ENCODE measurements at regions not wholly inside any gene's neighbourhood (a gene's known extent, or its start where the extent isn't known, plus 50 kb on each side); places are given as distances from the start of the nearest gene placed in this dataset.

- H3K27me3 ChIP-seq (ENCODE audit: control insufficient read depth in 3 of 3, insufficient read depth in 3 of 3, low read length in 3 of 3), result no peaks in the 10 kb centered on the region
- no peaks in the 10 kb centered on the region for H3K36me3 ChIP-seq (ENCODE audit: control insufficient read depth in 3 of 3, insufficient read depth in 3 of 3, low read length in 3 of 3)
- H3K4me3 ChIP-seq (ENCODE audit: low read length in 3 of 3), result no peak overlapping the region
- no peak overlapping the region for H3K9ac ChIP-seq (ENCODE audit: low read depth in 1 of 3, low read length in 3 of 3)
- H3K27ac ChIP-seq (ENCODE audit: low read depth, low read length), result no peak overlapping the region
- no peaks in the 10 kb centered on the region for H3K9me3 ChIP-seq (ENCODE audit: control insufficient read depth in 3 of 3, low read length in 3 of 3)
- H3K4me1 ChIP-seq (ENCODE audit: control insufficient read depth in 3 of 3, insufficient read depth in 3 of 3, low read length in 3 of 3), result peaks cover 0 to 15% (median 2%) of the 10 kb centered on the region in 3 donors
Observed at GRCh38 chr10:62633976-62634375, 170.5 kb upstream of the ADO start.

GRCh38 chr10:62634576-62634975 lies 169.9 kb upstream of the ADO start:
- Histone ChIP-seq H3K27ac (ENCODE audit: low read depth, low read length) (no peak overlapping the region), H3K27me3 (ENCODE audit: control insufficient read depth in 3 of 3, insufficient read depth in 3 of 3, low read length in 3 of 3) (no peaks in the 10 kb centered on the region), H3K4me1 (ENCODE audit: control insufficient read depth in 3 of 3, insufficient read depth in 3 of 3, low read length in 3 of 3) (peaks cover 0 to 15% (median 2%) of the 10 kb centered on the region in 3 donors), H3K9me3 (ENCODE audit: control insufficient read depth in 3 of 3, low read length in 3 of 3) (no peaks in the 10 kb centered on the region), H3K9ac (ENCODE audit: low read depth in 1 of 3, low read length in 3 of 3) (no peak overlapping the region), H3K4me3 (ENCODE audit: low read length in 3 of 3) (no peak overlapping the region), H3K36me3 (ENCODE audit: control insufficient read depth in 3 of 3, insufficient read depth in 3 of 3, low read length in 3 of 3) (no peaks in the 10 kb centered on the region)

GRCh38 chr10:62635127-62635526 lies 169.4 kb upstream of the ADO start:
- Histone ChIP-seq H3K9ac (ENCODE audit: low read depth in 1 of 3, low read length in 3 of 3) (no peak overlapping the region), H3K36me3 (ENCODE audit: control insufficient read depth in 3 of 3, insufficient read depth in 3 of 3, low read length in 3 of 3) (no peaks in the 10 kb centered on the region), H3K27ac (ENCODE audit: low read depth, low read length) (no peak overlapping the region), H3K4me3 (ENCODE audit: low read length in 3 of 3) (no peak overlapping the region), H3K4me1 (ENCODE audit: control insufficient read depth in 3 of 3, insufficient read depth in 3 of 3, low read length in 3 of 3) (peaks cover 0 to 15% (median 2%) of the 10 kb centered on the region in 3 donors), H3K9me3 (ENCODE audit: control insufficient read depth in 3 of 3, low read length in 3 of 3) (no peaks in the 10 kb centered on the region), H3K27me3 (ENCODE audit: control insufficient read depth in 3 of 3, insufficient read depth in 3 of 3, low read length in 3 of 3) (no peaks in the 10 kb centered on the region)

- Histone ChIP-seq H3K4me3 (ENCODE audit: low read length in 3 of 3) (no peak overlapping the region), H3K9ac (ENCODE audit: low read depth in 1 of 3, low read length in 3 of 3) (no peak overlapping the region), H3K27ac (ENCODE audit: low read depth, low read length) (peak overlapping the region; percentile 60)
Observed at GRCh38 chr10:62636825-62637248, 167.7 kb upstream of the ADO start.

GRCh38 chr10:62637249-62638061 lies 167.1 kb upstream of the ADO start:
- Histone ChIP-seq H3K4me3 (ENCODE audit: low read length in 3 of 3) (peak overlapping the region in 1 of 3 donors; percentile 20), H3K4me1 (ENCODE audit: control insufficient read depth in 3 of 3, insufficient read depth in 3 of 3, low read length in 3 of 3) (peaks cover 0 to 15% (median 0%) of the 10 kb centered on the region in 3 donors), H3K27me3 (ENCODE audit: control insufficient read depth in 3 of 3, insufficient read depth in 3 of 3, low read length in 3 of 3) (no peaks in the 10 kb centered on the region), H3K36me3 (ENCODE audit: control insufficient read depth in 3 of 3, insufficient read depth in 3 of 3, low read length in 3 of 3) (no peaks in the 10 kb centered on the region), H3K9ac (ENCODE audit: low read depth in 1 of 3, low read length in 3 of 3) (no peak overlapping the region), H3K27ac (ENCODE audit: low read depth, low read length) (peak overlapping the region; percentile 60), H3K9me3 (ENCODE audit: control insufficient read depth in 3 of 3, low read length in 3 of 3) (no peaks in the 10 kb centered on the region)

More at GRCh38 chr10:62636825-62637248, 167.7 kb upstream of the ADO start:
- Histone ChIP-seq H3K27me3 (ENCODE audit: control insufficient read depth in 3 of 3, insufficient read depth in 3 of 3, low read length in 3 of 3) (no peaks in the 10 kb centered on the region), H3K9me3 (ENCODE audit: control insufficient read depth in 3 of 3, low read length in 3 of 3) (no peaks in the 10 kb centered on the region), H3K4me1 (ENCODE audit: control insufficient read depth in 3 of 3, insufficient read depth in 3 of 3, low read length in 3 of 3) (peaks cover 0 to 15% (median 2%) of the 10 kb centered on the region in 3 donors), H3K36me3 (ENCODE audit: control insufficient read depth in 3 of 3, insufficient read depth in 3 of 3, low read length in 3 of 3) (no peaks in the 10 kb centered on the region)

GRCh38 chr10:62638062-62638477 lies 166.4 kb upstream of the ADO start:
- Histone ChIP-seq H3K9me3 (ENCODE audit: control insufficient read depth in 3 of 3, low read length in 3 of 3) (no peaks in the 10 kb centered on the region), H3K36me3 (ENCODE audit: control insufficient read depth in 3 of 3, insufficient read depth in 3 of 3, low read length in 3 of 3) (no peaks in the 10 kb centered on the region), H3K9ac (ENCODE audit: low read depth in 1 of 3, low read length in 3 of 3) (no peak overlapping the region), H3K27me3 (ENCODE audit: control insufficient read depth in 3 of 3, insufficient read depth in 3 of 3, low read length in 3 of 3) (no peaks in the 10 kb centered on the region), H3K4me1 (ENCODE audit: control insufficient read depth in 3 of 3, insufficient read depth in 3 of 3, low read length in 3 of 3) (peaks cover 0 to 15% (median 0%) of the 10 kb centered on the region in 3 donors), H3K4me3 (ENCODE audit: low read length in 3 of 3) (no peak overlapping the region), H3K27ac (ENCODE audit: low read depth, low read length) (peak overlapping the region; percentile 60)

GRCh38 chr10:62639144-62639543 lies 165.4 kb upstream of the ADO start:
- H3K4me3 ChIP-seq (ENCODE audit: low read length in 3 of 3), result no peak overlapping the region
- no peaks in the 10 kb centered on the region for H3K36me3 ChIP-seq (ENCODE audit: control insufficient read depth in 3 of 3, insufficient read depth in 3 of 3, low read length in 3 of 3)
- H3K27me3 ChIP-seq (ENCODE audit: control insufficient read depth in 3 of 3, insufficient read depth in 3 of 3, low read length in 3 of 3), result no peaks in the 10 kb centered on the region
- peaks cover 0 to 15% (median 0%) of the 10 kb centered on the region in 3 donors for H3K4me1 ChIP-seq (ENCODE audit: control insufficient read depth in 3 of 3, insufficient read depth in 3 of 3, low read length in 3 of 3)
- H3K9me3 ChIP-seq (ENCODE audit: control insufficient read depth in 3 of 3, low read length in 3 of 3), result no peaks in the 10 kb centered on the region
- no peak overlapping the region for H3K27ac ChIP-seq (ENCODE audit: low read depth, low read length)
- no peak overlapping the region for H3K9ac ChIP-seq (ENCODE audit: low read depth in 1 of 3, low read length in 3 of 3)

- no peak overlapping the region for H3K4me3 ChIP-seq (ENCODE audit: low read length in 3 of 3)
- H3K9ac ChIP-seq (ENCODE audit: low read depth in 1 of 3, low read length in 3 of 3), result no peak overlapping the region
- H3K4me1 ChIP-seq (ENCODE audit: control insufficient read depth in 3 of 3, insufficient read depth in 3 of 3, low read length in 3 of 3), result peaks cover 0 to 11% (median 0%) of the 10 kb centered on the region in 3 donors
- no peaks in the 10 kb centered on the region for H3K9me3 ChIP-seq (ENCODE audit: control insufficient read depth in 3 of 3, low read length in 3 of 3)
- no peak overlapping the region for H3K27ac ChIP-seq (ENCODE audit: low read depth, low read length)
- H3K36me3 ChIP-seq (ENCODE audit: control insufficient read depth in 3 of 3, insufficient read depth in 3 of 3, low read length in 3 of 3), result no peaks in the 10 kb centered on the region
- H3K27me3 ChIP-seq (ENCODE audit: control insufficient read depth in 3 of 3, insufficient read depth in 3 of 3, low read length in 3 of 3), result no peaks in the 10 kb centered on the region
Observed at GRCh38 chr10:62640411-62640810, 164.1 kb upstream of the ADO start.

GRCh38 chr10:62643606-62644587 lies 160.6 kb upstream of the ADO start:
- Histone ChIP-seq H3K4me3 (ENCODE audit: low read length in 3 of 3) (no peak overlapping the region), H3K27ac (ENCODE audit: low read depth, low read length) (no peak overlapping the region), H3K9ac (ENCODE audit: low read depth in 1 of 3, low read length in 3 of 3) (no peak overlapping the region)

More at GRCh38 chr10:62643606-62644587, 160.6 kb upstream of the ADO start:
- Histone ChIP-seq H3K36me3 (ENCODE audit: control insufficient read depth in 3 of 3, insufficient read depth in 3 of 3, low read length in 3 of 3) (no peaks in the 10 kb centered on the region), H3K27me3 (ENCODE audit: control insufficient read depth in 3 of 3, insufficient read depth in 3 of 3, low read length in 3 of 3) (no peaks in the 10 kb centered on the region), H3K4me1 (ENCODE audit: control insufficient read depth in 3 of 3, insufficient read depth in 3 of 3, low read length in 3 of 3) (no peaks in the 10 kb centered on the region), H3K9me3 (ENCODE audit: control insufficient read depth in 3 of 3, low read length in 3 of 3) (no peaks in the 10 kb centered on the region)

Measured in skeletal muscle tissue (tissue), 3 donors.